GM23338 (cell line): ENCODE measurements at regions not wholly inside any gene's neighbourhood (a gene's known extent, or its start where the extent isn't known, plus 50 kb on each side); places are given as distances from the start of the nearest gene placed in this dataset.

Experiments used
- ATAC-seq: fragments of 200-7000 bp; cut with Tn5 transposase; 3 replicates; pipeline ENCODE4 v1.9.1; 2020
- DNase-seq: peaks from one replicate; pipeline ENCODE4 v3.0.0-alpha.2; 2015; ENCODE audit warnings: low spot score
- H2AFZ ChIP-seq: fragments of 200-600 bp; sonication (generic); 2 replicates; pipeline ENCODE4 v1.8.0; 2016; ENCODE audit warnings: antibody characterized with exemption, mild to moderate bottlenecking, moderate library complexity
- H3F3A ChIP-seq: fragments of 200-600 bp; sonication (generic); replicated peaks from 2 replicates; pipeline ENCODE4 v1.8.0; 2017; ENCODE audit warnings: antibody characterized with exemption, mixed run types, low read depth
- H3K27ac ChIP-seq: fragments of 200-600 bp; sonication (generic); 2 replicates; pipeline ENCODE4 v1.6.1; 2016; ENCODE audit warnings: low read depth
- H3K27me3 ChIP-seq: fragments of 200-600 bp; sonication (generic); 2 replicates; pipeline ENCODE4 v1.8.0; 2016; ENCODE audit warnings: mild to moderate bottlenecking, mixed run types, moderate library complexity; ENCODE audit not compliant: insufficient read depth
- H3K36me3 ChIP-seq: fragments of 200-600 bp; sonication (generic); 2 replicates; pipeline ENCODE4 v1.8.0; 2016; ENCODE audit warnings: mild to moderate bottlenecking; ENCODE audit not compliant: insufficient read depth
- H3K4me1 ChIP-seq: fragments of 200-600 bp; sonication (generic); 2 replicates; pipeline ENCODE4 v1.8.0; 2016; ENCODE audit warnings: mild to moderate bottlenecking, moderate library complexity; ENCODE audit not compliant: insufficient read depth
- H3K4me2 ChIP-seq: fragments of 200-600 bp; sonication (generic); 2 replicates; pipeline ENCODE4 v1.7.1; 2017; ENCODE audit warnings: mixed run types
- H3K4me3 ChIP-seq: fragments of 200-600 bp; sonication (generic); 2 replicates; pipeline ENCODE4 v1.6.1; 2016; ENCODE audit warnings: mixed run types
- H3K79me2 ChIP-seq: fragments of 200-600 bp; sonication (generic); replicated peaks from 2 replicates; pipeline ENCODE4 v1.8.0; 2017; ENCODE audit warnings: mild to moderate bottlenecking; ENCODE audit not compliant: insufficient read depth
- H3K9me2 ChIP-seq: fragments of 200-600 bp; sonication (generic); 2 replicates; pipeline ENCODE4 v1.8.0; 2017; ENCODE audit not compliant: insufficient read depth
- H4K20me1 ChIP-seq: fragments of 200-600 bp; sonication (generic); replicated peaks from 2 replicates; pipeline ENCODE4 v1.8.0; 2017; ENCODE audit warnings: mild to moderate bottlenecking; ENCODE audit not compliant: insufficient read depth
- H3K27ac Mint-ChIP-seq: 2 replicates; pipeline ENCODE4 v1.8.0; 2020; ENCODE audit warnings: inconsistent platforms, mild to moderate bottlenecking, moderate library complexity, mixed read lengths
- H3K27me3 Mint-ChIP-seq: 3 replicates; pipeline ENCODE4 v1.8.0; 2022; ENCODE audit warnings: low read depth, mild to moderate bottlenecking, moderate library complexity, mixed read lengths, inconsistent platforms; ENCODE audit not compliant: insufficient read depth, poor library complexity
- H3K36me3 Mint-ChIP-seq: 3 replicates; pipeline ENCODE4 v1.8.0; 2021; ENCODE audit warnings: low read depth, mild to moderate bottlenecking, inconsistent platforms, moderate library complexity, mixed read lengths
- H3K4me1 Mint-ChIP-seq: 3 replicates; pipeline ENCODE4 v1.8.0; 2020; ENCODE audit warnings: mild to moderate bottlenecking, inconsistent platforms, mixed read lengths
- H3K4me3 Mint-ChIP-seq: 3 replicates; pipeline ENCODE4 v1.8.0; 2021; ENCODE audit warnings: moderate library complexity, mild to moderate bottlenecking, inconsistent platforms, mixed read lengths
- H3K9me3 Mint-ChIP-seq: 3 replicates; pipeline ENCODE4 v1.8.0; 2020; ENCODE audit warnings: moderate library complexity, mild to moderate bottlenecking, inconsistent platforms, mixed read lengths
- CREB1 ChIP-seq: fragments of 250-450 bp; sonication (Bioruptor Pico); IDR thresholded peaks from 2 replicates; pipeline ENCODE4 v1.5.0; 2020; ENCODE audit warnings: low read depth, mild to moderate bottlenecking, moderate library complexity
- EZH2 ChIP-seq: fragments of 200-600 bp; sonication (generic); IDR thresholded peaks from one replicate; pipeline ENCODE4 v1.8.0; 2017; ENCODE audit warnings: antibody characterized with exemption, mild to moderate bottlenecking, low read depth; ENCODE audit not compliant: unreplicated experiment
- EZH2phosphoT487 ChIP-seq: fragments of 200-600 bp; sonication (generic); IDR thresholded peaks from one replicate; pipeline ENCODE4 v1.8.1; 2018; ENCODE audit warnings: antibody characterized with exemption; ENCODE audit not compliant: unreplicated experiment
- JUNB ChIP-seq: IDR thresholded peaks from one replicate; pipeline ENCODE4 v1.6.1; 2016; ENCODE audit warnings: antibody characterized with exemption; ENCODE audit not compliant: unreplicated experiment
- NANOG ChIP-seq: IDR thresholded peaks from 2 replicates; pipeline ENCODE4 v1.6.1; 2016; ENCODE audit warnings: antibody characterized with exemption, borderline replicate concordance
- POLR2AphosphoS5 ChIP-seq: IDR thresholded peaks from 2 replicates; pipeline ENCODE4 v1.6.1; 2016; ENCODE audit warnings: antibody characterized with exemption, low read depth
- STAT1 ChIP-seq: IDR thresholded peaks from one replicate; pipeline ENCODE4 v1.6.1; 2016; ENCODE audit warnings: antibody characterized with exemption; ENCODE audit not compliant: unreplicated experiment
- ZNF114 ChIP-seq: fragments of 250-450 bp; sonication (Bioruptor Pico); IDR thresholded peaks from 2 replicates; pipeline ENCODE4 v1.5.0; 2020; ENCODE audit warnings: mild to moderate bottlenecking, moderate library complexity
- ZNF331 ChIP-seq: fragments of 250-450 bp; sonication (Bioruptor Pico); IDR thresholded peaks from 2 replicates; pipeline ENCODE4 v1.5.0; 2020; ENCODE audit warnings: low read depth, mild to moderate bottlenecking, moderate library complexity
- TF ChIP-seq, protein P1 (sequence below), 2 experiments: fragments of 200-600 bp in 1 of 2; sonication (generic) in 1 of 2; conservative IDR thresholded peaks; 2 replicates each; pipeline versions ENCODE4 v1.5.1 to v1.6.1; 2016 to 2017; ENCODE audit warnings: antibody characterized with exemption in 2 of 2, low read depth in 2 of 2, mild to moderate bottlenecking in 2 of 2, moderate library complexity in 1 of 2
- TF ChIP-seq, protein P2 (sequence below): IDR thresholded peaks from 2 replicates; pipeline ENCODE4 v1.6.1; 2016; ENCODE audit warnings: antibody characterized with exemption
- TF ChIP-seq, protein P3 (sequence below): IDR thresholded peaks from one replicate; pipeline ENCODE4 v1.6.1; 2018; ENCODE audit warnings: antibody characterized with exemption; ENCODE audit not compliant: unreplicated experiment

DNA sequence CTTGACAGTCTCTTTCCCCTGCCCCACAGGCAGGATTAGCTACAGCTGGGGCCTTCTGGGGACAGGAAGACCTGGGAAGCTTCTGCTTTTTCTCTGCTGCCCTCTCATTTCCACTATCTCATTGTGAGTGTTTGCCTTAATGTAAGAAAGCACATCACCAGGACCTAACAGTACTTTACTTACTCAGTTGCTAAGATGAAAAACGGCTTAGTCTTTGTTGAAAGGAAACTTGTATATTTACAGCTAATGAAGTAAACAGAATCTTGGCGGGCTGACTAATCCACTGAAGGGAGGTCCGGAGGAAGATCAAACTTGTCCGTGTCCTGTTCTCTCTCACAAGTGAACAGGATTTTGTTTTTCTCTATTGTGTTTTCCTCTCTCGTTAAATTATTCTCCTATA, 128.6 kb downstream of the SOD2 start:
- no peaks in the 10 kb centered on the region for H3K27me3 ChIP-seq
- Mint-ChIP-seq H3K27me3 (no peaks in the 10 kb centered on the region), H3K4me3 (no peak overlapping the region), H3K9me3 (peaks cover 9% of the 10 kb centered on the region), H3K36me3 (no peaks in the 10 kb centered on the region; the same call in 2 of the 3 replicates), H3K27ac (no peak overlapping the region), H3K4me1 (no peaks in the 10 kb centered on the region)
- no peaks in the 10 kb centered on the region for H4K20me1 ChIP-seq
- no peaks in the 10 kb centered on the region for H3K9me2 ChIP-seq
- H3K36me3 ChIP-seq, result peaks cover 3% of the 10 kb centered on the region; the same call in 1 of the 2 replicates
- no peaks in the 10 kb centered on the region for H3F3A ChIP-seq
- TF ChIP-seq JUNB (no peak), STAT1 (no peak), ZNF331 (CRISPR knock-in tag) (no peak), ZNF114 (CRISPR knock-in tag) (no peak), CREB1 (CRISPR knock-in tag) (no peak)
- TF ChIP-seq, protein P1, sequence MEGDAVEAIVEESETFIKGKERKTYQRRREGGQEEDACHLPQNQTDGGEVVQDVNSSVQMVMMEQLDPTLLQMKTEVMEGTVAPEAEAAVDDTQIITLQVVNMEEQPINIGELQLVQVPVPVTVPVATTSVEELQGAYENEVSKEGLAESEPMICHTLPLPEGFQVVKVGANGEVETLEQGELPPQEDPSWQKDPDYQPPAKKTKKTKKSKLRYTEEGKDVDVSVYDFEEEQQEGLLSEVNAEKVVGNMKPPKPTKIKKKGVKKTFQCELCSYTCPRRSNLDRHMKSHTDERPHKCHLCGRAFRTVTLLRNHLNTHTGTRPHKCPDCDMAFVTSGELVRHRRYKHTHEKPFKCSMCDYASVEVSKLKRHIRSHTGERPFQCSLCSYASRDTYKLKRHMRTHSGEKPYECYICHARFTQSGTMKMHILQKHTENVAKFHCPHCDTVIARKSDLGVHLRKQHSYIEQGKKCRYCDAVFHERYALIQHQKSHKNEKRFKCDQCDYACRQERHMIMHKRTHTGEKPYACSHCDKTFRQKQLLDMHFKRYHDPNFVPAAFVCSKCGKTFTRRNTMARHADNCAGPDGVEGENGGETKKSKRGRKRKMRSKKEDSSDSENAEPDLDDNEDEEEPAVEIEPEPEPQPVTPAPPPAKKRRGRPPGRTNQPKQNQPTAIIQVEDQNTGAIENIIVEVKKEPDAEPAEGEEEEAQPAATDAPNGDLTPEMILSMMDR (conservative IDR thresholded peaks at IDR 0.05; ENCODE audit: low read depth in 2 of 2), result no peak
- no peak overlapping the region for H3K27ac ChIP-seq
- no peak overlapping the region for H3K4me3 ChIP-seq
- ATAC-seq, result no peak
- no peak overlapping the region for H3K4me2 ChIP-seq
- H3K4me1 ChIP-seq, result no peaks in the 10 kb centered on the region
- H3K79me2 ChIP-seq, result no peaks in the 10 kb centered on the region
- DNase-seq, result no peak
- no peak overlapping the region for H2AFZ ChIP-seq

DNA sequence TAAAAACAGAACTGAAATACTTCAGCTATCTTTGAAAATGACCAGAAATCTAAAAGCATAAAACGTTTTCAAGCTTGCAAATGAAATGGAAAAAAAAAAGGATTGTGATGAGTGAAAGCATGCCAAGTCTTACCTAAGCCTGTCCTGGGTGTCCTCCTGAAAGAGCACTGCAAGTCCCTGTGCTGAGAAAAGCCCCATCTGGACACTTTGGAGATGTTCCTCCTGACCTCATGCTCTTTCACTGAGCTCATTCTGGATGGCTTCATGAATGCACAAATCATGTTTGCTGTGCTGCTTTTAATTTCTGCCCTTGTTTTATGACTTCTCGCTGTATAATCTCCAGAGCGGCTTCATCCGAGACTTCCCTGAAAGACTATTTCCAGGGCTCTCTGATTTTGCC, 136.0 kb downstream of the SOD2 start:
- H3K27ac ChIP-seq, result no peak overlapping the region
- H3K27me3 Mint-ChIP-seq, result peaks cover 2% of the 10 kb centered on the region
- TF ChIP-seq NANOG (no peak), EZH2 (no peak), ZNF331 (CRISPR knock-in tag) (no peak), ZNF114 (CRISPR knock-in tag) (no peak), POLR2AphosphoS5 (no peak), JUNB (no peak), CREB1 (CRISPR knock-in tag) (no peak), EZH2phosphoT487 (no peak), STAT1 (no peak)
- TF ChIP-seq, protein P2, sequence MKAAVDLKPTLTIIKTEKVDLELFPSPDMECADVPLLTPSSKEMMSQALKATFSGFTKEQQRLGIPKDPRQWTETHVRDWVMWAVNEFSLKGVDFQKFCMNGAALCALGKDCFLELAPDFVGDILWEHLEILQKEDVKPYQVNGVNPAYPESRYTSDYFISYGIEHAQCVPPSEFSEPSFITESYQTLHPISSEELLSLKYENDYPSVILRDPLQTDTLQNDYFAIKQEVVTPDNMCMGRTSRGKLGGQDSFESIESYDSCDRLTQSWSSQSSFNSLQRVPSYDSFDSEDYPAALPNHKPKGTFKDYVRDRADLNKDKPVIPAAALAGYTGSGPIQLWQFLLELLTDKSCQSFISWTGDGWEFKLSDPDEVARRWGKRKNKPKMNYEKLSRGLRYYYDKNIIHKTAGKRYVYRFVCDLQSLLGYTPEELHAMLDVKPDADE, result no peak
- TF ChIP-seq, protein P1 (conservative IDR thresholded peaks at IDR 0.05; ENCODE audit: low read depth in 2 of 2), result no peak
- TF ChIP-seq, protein P3, sequence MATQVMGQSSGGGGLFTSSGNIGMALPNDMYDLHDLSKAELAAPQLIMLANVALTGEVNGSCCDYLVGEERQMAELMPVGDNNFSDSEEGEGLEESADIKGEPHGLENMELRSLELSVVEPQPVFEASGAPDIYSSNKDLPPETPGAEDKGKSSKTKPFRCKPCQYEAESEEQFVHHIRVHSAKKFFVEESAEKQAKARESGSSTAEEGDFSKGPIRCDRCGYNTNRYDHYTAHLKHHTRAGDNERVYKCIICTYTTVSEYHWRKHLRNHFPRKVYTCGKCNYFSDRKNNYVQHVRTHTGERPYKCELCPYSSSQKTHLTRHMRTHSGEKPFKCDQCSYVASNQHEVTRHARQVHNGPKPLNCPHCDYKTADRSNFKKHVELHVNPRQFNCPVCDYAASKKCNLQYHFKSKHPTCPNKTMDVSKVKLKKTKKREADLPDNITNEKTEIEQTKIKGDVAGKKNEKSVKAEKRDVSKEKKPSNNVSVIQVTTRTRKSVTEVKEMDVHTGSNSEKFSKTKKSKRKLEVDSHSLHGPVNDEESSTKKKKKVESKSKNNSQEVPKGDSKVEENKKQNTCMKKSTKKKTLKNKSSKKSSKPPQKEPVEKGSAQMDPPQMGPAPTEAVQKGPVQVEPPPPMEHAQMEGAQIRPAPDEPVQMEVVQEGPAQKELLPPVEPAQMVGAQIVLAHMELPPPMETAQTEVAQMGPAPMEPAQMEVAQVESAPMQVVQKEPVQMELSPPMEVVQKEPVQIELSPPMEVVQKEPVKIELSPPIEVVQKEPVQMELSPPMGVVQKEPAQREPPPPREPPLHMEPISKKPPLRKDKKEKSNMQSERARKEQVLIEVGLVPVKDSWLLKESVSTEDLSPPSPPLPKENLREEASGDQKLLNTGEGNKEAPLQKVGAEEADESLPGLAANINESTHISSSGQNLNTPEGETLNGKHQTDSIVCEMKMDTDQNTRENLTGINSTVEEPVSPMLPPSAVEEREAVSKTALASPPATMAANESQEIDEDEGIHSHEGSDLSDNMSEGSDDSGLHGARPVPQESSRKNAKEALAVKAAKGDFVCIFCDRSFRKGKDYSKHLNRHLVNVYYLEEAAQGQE, result no peak

More for the DNA sequence above, 136.0 kb downstream of the SOD2 start:
- H3K4me3 ChIP-seq, result no peak overlapping the region
- no peak overlapping the region for H3K27ac Mint-ChIP-seq
- H3K4me2 ChIP-seq, result no peak overlapping the region
- H3K9me2 ChIP-seq, result no peaks in the 10 kb centered on the region
- no peak for DNase-seq
- no peaks in the 10 kb centered on the region for H4K20me1 ChIP-seq
- ATAC-seq, result no peak
- H3F3A ChIP-seq, result no peaks in the 10 kb centered on the region
- H3K4me1 Mint-ChIP-seq, result no peaks in the 10 kb centered on the region
- H3K36me3 Mint-ChIP-seq, result no peaks in the 10 kb centered on the region
- H2AFZ ChIP-seq, result no peak overlapping the region
- H3K4me1 ChIP-seq, result no peaks in the 10 kb centered on the region
- no peaks in the 10 kb centered on the region for H3K79me2 ChIP-seq
- H3K9me3 Mint-ChIP-seq, result peaks cover 8% of the 10 kb centered on the region; the same call in 1 of the 3 replicates
- no peaks in the 10 kb centered on the region for H3K27me3 ChIP-seq
- no peak overlapping the region for H3K4me3 Mint-ChIP-seq
- H3K36me3 ChIP-seq, result no peaks in the 10 kb centered on the region
